ENCODE measurements at regions not wholly inside any gene's neighbourhood (a gene's known extent, or its start where the extent isn't known, plus 50 kb on each side); places are given as distances from the start of the nearest gene placed in this dataset.

DNA sequence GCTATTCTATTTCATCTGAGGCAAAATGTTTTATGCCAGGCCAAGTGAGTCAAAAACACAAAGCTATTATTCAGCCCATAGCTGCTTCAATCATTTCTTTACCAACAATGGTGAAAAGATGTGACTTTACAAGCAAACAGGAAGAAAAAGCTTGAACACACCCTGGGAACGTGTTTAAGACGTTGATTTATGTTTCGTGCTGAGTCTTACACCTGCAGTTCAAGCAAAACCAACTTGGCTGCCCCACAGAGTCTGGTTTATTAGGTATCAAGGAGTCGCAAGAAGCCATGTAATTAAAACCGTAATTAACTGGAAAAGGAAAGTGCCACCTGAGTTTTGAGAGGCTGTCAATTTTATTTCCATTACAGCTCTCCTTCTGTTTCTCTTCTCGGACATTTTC is 295.5 kb downstream of the MEIS1 start:
- DNase-seq (ENCODE audit: low spot score, unreplicated experiment): no peak
- Mint-ChIP-seq H3K4me1 (ENCODE audit: low read depth) (peaks cover 7% of the 10 kb centered on the region), H3K36me3 (ENCODE audit: insufficient read depth) (no peaks in the 10 kb centered on the region), H3K4me3 (ENCODE audit: low read depth) (no peak overlapping the region), H3K9me3 (ENCODE audit: low read depth) (no peaks in the 10 kb centered on the region), H3K27me3 (no peaks in the 10 kb centered on the region), H3K27ac (no peak overlapping the region)
- TF ChIP-seq, protein P1, sequence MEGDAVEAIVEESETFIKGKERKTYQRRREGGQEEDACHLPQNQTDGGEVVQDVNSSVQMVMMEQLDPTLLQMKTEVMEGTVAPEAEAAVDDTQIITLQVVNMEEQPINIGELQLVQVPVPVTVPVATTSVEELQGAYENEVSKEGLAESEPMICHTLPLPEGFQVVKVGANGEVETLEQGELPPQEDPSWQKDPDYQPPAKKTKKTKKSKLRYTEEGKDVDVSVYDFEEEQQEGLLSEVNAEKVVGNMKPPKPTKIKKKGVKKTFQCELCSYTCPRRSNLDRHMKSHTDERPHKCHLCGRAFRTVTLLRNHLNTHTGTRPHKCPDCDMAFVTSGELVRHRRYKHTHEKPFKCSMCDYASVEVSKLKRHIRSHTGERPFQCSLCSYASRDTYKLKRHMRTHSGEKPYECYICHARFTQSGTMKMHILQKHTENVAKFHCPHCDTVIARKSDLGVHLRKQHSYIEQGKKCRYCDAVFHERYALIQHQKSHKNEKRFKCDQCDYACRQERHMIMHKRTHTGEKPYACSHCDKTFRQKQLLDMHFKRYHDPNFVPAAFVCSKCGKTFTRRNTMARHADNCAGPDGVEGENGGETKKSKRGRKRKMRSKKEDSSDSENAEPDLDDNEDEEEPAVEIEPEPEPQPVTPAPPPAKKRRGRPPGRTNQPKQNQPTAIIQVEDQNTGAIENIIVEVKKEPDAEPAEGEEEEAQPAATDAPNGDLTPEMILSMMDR (IDR thresholded peaks at IDR 0.05; ENCODE audit: unreplicated experiment): no peak

DNA sequence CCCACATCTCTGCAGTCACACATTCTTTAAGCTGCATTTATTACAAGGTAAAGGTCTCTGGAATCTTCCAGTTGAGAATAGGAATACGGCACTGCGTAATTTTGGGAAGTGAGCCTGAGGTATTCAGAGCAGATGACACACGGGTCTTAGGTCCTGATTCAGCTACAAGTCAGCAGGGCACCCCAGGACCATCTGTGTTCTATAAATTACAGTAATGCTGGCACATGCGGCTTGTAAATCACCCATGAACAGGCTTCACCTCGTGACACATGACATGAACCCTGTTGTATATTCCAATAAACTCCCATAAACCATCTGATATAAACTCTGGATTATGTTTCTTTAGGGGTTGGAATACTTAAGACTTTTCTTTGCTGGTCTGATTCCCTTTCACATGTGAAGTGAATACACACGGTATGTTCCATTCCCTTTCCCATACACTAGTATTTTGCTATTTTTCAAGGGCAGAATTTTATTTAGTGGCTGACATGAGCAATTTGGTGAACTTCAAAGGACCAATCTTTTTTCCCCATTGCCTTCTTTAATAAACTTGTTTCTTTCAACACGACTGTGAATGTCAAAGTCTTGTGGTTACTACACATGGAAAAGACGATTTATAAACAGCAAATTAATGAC is 298.6 kb downstream of the MEIS1 start:
- peaks cover 5% of the 10 kb centered on the region for H3K4me1 Mint-ChIP-seq (ENCODE audit: low read depth)
- no peak for DNase-seq (ENCODE audit: low spot score, unreplicated experiment)
- H3K9me3 Mint-ChIP-seq (ENCODE audit: low read depth): peaks cover 2% of the 10 kb centered on the region
- H3K4me3 Mint-ChIP-seq (ENCODE audit: low read depth): no peak overlapping the region
- H3K27ac Mint-ChIP-seq: no peak overlapping the region
- H3K36me3 Mint-ChIP-seq (ENCODE audit: insufficient read depth): no peaks in the 10 kb centered on the region
- H3K27me3 Mint-ChIP-seq: no peaks in the 10 kb centered on the region
- TF ChIP-seq, protein P1 (IDR thresholded peaks at IDR 0.05; ENCODE audit: unreplicated experiment): no peak

DNA sequence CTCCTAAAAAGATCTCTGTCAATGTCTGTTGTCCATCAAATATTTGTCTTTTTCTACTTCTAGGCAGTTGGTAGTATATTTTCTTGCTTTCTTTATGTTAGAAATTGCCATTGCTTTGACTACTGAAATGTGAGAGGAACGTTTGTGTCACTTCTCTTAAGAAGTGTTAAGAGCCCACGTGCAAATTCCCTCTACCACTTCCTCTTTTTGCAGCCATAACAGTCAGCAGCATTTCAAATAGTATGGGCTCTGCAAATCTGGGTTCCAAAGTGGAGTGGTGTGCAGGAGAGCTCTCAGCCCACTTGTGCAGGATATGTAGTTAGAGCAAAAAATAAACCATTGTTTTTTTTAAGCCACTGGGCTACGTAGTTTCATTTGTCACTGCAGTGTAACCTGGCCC is 314.0 kb downstream of the MEIS1 start:
- no peaks in the 10 kb centered on the region for H3K9me3 Mint-ChIP-seq (ENCODE audit: low read depth)
- TF ChIP-seq, protein P1 (IDR thresholded peaks at IDR 0.05; ENCODE audit: unreplicated experiment): no peak

DNA sequence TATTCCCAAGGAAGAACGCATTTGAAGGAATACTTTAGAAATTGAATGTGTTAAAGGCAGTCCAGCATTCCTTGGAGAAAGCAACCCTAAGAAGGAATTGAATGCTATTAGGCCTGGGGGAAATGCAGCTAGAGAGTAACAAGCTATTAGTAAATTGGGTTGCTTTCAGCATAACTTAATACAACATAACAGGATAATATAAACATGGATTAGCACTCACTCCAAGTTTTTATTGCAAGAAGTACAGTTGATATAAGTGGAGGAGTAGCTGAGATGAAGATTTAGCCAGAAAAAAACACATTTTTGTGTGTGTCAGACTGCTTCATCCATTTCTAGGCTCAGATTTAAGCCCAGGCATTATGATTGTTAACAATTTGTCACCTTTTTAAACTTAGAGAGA is 314.6 kb downstream of the MEIS1 start:
- Mint-ChIP-seq H3K27ac (no peak overlapping the region), H3K4me3 (ENCODE audit: low read depth) (no peak overlapping the region), H3K27me3 (no peaks in the 10 kb centered on the region), H3K9me3 (ENCODE audit: low read depth) (no peaks in the 10 kb centered on the region), H3K36me3 (ENCODE audit: insufficient read depth) (no peaks in the 10 kb centered on the region), H3K4me1 (ENCODE audit: low read depth) (peaks cover 11% of the 10 kb centered on the region)
- TF ChIP-seq, protein P1 (IDR thresholded peaks at IDR 0.05; ENCODE audit: unreplicated experiment): no peak
- DNase-seq (ENCODE audit: low spot score, unreplicated experiment): no peak

More for the DNA sequence above, 314.0 kb downstream of the MEIS1 start:
- Mint-ChIP-seq H3K4me3 (ENCODE audit: low read depth) (no peak overlapping the region), H3K4me1 (ENCODE audit: low read depth) (peaks cover 11% of the 10 kb centered on the region), H3K27me3 (no peaks in the 10 kb centered on the region), H3K27ac (no peak overlapping the region), H3K36me3 (ENCODE audit: insufficient read depth) (no peaks in the 10 kb centered on the region)
- DNase-seq (ENCODE audit: low spot score, unreplicated experiment): no peak

DNA sequence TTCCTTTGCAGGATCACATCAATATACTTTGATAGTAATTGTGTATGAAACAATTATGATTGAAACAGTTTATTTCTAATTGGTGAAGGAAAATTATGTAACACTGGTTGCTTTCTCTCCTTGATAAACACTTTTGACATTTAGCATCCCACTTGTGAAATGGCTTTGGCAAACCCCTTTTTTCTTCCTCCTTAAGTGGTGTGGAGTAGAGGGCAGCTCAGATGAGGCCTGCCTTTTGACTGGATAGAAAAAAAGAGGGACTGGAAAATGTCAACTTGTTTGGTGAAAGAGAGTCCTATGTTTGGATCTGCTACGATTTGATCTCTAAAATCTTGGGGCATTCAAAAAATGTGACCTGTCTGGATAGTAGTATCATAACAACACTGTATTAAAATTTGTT is 318.3 kb downstream of the MEIS1 start:
- no peak overlapping the region for H3K27ac Mint-ChIP-seq
- H3K4me3 Mint-ChIP-seq (ENCODE audit: low read depth): no peak overlapping the region
- no peaks in the 10 kb centered on the region for H3K27me3 Mint-ChIP-seq
- DNase-seq (ENCODE audit: low spot score, unreplicated experiment): no peak
- TF ChIP-seq, protein P1 (IDR thresholded peaks at IDR 0.05; ENCODE audit: unreplicated experiment): no peak
- peaks cover 4% of the 10 kb centered on the region for H3K4me1 Mint-ChIP-seq (ENCODE audit: low read depth)
- peaks cover 8% of the 10 kb centered on the region for H3K36me3 Mint-ChIP-seq (ENCODE audit: insufficient read depth)
- H3K9me3 Mint-ChIP-seq (ENCODE audit: low read depth): peaks cover 4% of the 10 kb centered on the region
